GM12878 (cell line): ENCODE measurements at regions not wholly inside any gene's neighbourhood (a gene's known extent, or its start where the extent isn't known, plus 50 kb on each side); places are given as distances from the start of the nearest gene placed in this dataset.

Experiments used
- ATAC-seq: fragments of 200-7000 bp; cut with Tn5 transposase; 3 replicates; pipeline ENCODE4 v1.9.1; 2020; ENCODE audit warnings: mild to moderate bottlenecking, moderate library complexity
- BruUV-seq: library from RNA; stranded (reverse); fragments of 400-500 nt; replicated peaks from 2 replicates; lab custom pipeline; 2021; lab: Mats Ljungman, UMichigan
- CTCF ChIA-PET: fragments of 300-600 bp; sonication (Branson Sonifier 250); formaldehyde crosslinking; extraction: SDS; loops from one replicate; lab custom pipeline; 2021; ENCODE audit warnings: inconsistent platforms; lab: Yijun Ruan, JAX
- POLR2A ChIA-PET: fragments of 350-600 bp; formaldehyde crosslinking; extraction: SDS; loops from one replicate; lab custom pipeline; 2021; ENCODE audit warnings: inconsistent platforms; lab: Charles Lee
- RAD21 ChIA-PET: fragments of 300-600 bp; sonication (Branson Sonifier 250); formaldehyde crosslinking; loops from one replicate; lab custom pipeline; 2023; ENCODE audit warnings: antibody characterized with exemption; ENCODE audit not compliant: unreplicated experiment; lab: Charles Lee
- SMC1A ChIA-PET: fragments of 300-600 bp; sonication (Branson Sonifier 250); formaldehyde crosslinking; loops from one replicate; lab custom pipeline; 2023; ENCODE audit not compliant: unreplicated experiment, uncharacterized antibody; lab: Charles Lee
- DNase-seq: peaks from one replicate; pipeline ENCODE4 v3.0.0-alpha.2; 2011; ENCODE audit warnings: low read depth, low spot score
- FAIRE-seq: peaks from 3 replicates; lab custom pipeline; 2011; peaks lifted over from hg19 to GRCh38; lab: Jason Lieb, UNC
- H2AFZ ChIP-seq: 2 replicates; pipeline ENCODE4 v1.6.0; 2011; ENCODE audit warnings: low read depth, low read length, control low read depth; ENCODE audit not compliant: control insufficient read depth
- H3K27ac ChIP-seq: 2 replicates; pipeline ENCODE4 v1.5.1; 2011; ENCODE audit warnings: control low read depth; ENCODE audit not compliant: control insufficient read depth, insufficient read depth
- H3K27me3 ChIP-seq, 2 experiments: replicated peaks in 1 of 2; 2 replicates each; pipeline versions ENCODE4 v1.6.0 to v1.6.1; 2011; ENCODE audit warnings: low read length in 1 of 2; ENCODE audit not compliant: control insufficient read depth in 2 of 2, insufficient read depth in 2 of 2
- H3K36me3 ChIP-seq, 2 experiments: 2 replicates each; pipeline ENCODE4 v1.5.1; 2011; ENCODE audit warnings: low read length in 1 of 2; ENCODE audit not compliant: control insufficient read depth in 2 of 2, insufficient read depth in 2 of 2
- H3K4me1 ChIP-seq: 2 replicates; pipeline ENCODE4 v1.6.1; 2011; ENCODE audit warnings: mild to moderate bottlenecking, low read length, moderate library complexity, mixed read lengths; ENCODE audit not compliant: control insufficient read depth, insufficient read depth
- H3K4me2 ChIP-seq: 2 replicates; pipeline ENCODE4 v1.6.0; 2011; ENCODE audit warnings: control low read depth; ENCODE audit not compliant: control insufficient read depth, insufficient read depth
- H3K4me3 ChIP-seq: fragments of 200-600 bp; sonication (generic); 2 replicates; pipeline ENCODE4 v1.5.1; 2016
- H3K79me2 ChIP-seq: 2 replicates; pipeline ENCODE4 v1.6.0; 2011; ENCODE audit warnings: low read length; ENCODE audit not compliant: control insufficient read depth, insufficient read depth
- H3K9ac ChIP-seq: 2 replicates; pipeline ENCODE4 v1.8.0; 2011; ENCODE audit warnings: low read length, control low read depth, mixed read lengths; ENCODE audit not compliant: control insufficient read depth, insufficient read depth
- H3K9me3 ChIP-seq: replicated peaks from 3 replicates; pipeline ENCODE4 v1.5.1; 2011; ENCODE audit warnings: mild to moderate bottlenecking, low read length; ENCODE audit not compliant: control insufficient read depth, insufficient read depth
- H4K20me1 ChIP-seq: 2 replicates; pipeline ENCODE4 v1.6.0; 2011; ENCODE audit not compliant: control insufficient read depth, insufficient read depth
- POLR2A ChIP-seq: IDR thresholded peaks from 2 replicates; pipeline ENCODE4 v1.6.1; 2011; ENCODE audit warnings: low read depth, mild to moderate bottlenecking, low read length
- RFX5 ChIP-seq: IDR thresholded peaks from 2 replicates; pipeline ENCODE4 v1.6.1; 2011; ENCODE audit warnings: low read depth, low read length, improper control_type of control experiment
- ZBTB33 ChIP-seq: fragments of 450-650 bp; IDR thresholded peaks from 2 replicates; pipeline ENCODE4 v1.6.1; 2017; ENCODE audit warnings: mild to moderate bottlenecking
- ZNF384 ChIP-seq: IDR thresholded peaks from 2 replicates; pipeline ENCODE4 v1.6.1; 2012; ENCODE audit warnings: low read depth, mild to moderate bottlenecking, low read length, improper control_type of control experiment, borderline replicate concordance
- WGBS: methylation state at CpG from one replicate; pipeline ENCODE4 v1.1.6; 2016; ENCODE audit warnings: low lambda C conversion rate; ENCODE audit not compliant: insufficient replicate concordance, insufficient coverage; ENCODE audit errors: missing lambda C conversion rate; 5-methylcytosine and 5-hydroxymethylcytosine counted together
- in situ Hi-C: fragments of 300-500 bp; cut with MboI; formaldehyde crosslinking; loops from 9 replicates; pipeline ENCODE4 v1.14.3; 2018; ENCODE audit warnings: mixed read lengths
- intact Hi-C: fragments of 100-400 bp; cut with micrococcal nuclease; formaldehyde crosslinking; loops from one replicate; pipeline ENCODE4 v1.14.2; 2022; ENCODE audit not compliant: unreplicated experiment
- TF ChIP-seq, protein P1 (sequence below): fragments of 450-650 bp; IDR thresholded peaks from 2 replicates; pipeline ENCODE4 v1.6.1; 2014; ENCODE audit warnings: mild to moderate bottlenecking

DNA sequence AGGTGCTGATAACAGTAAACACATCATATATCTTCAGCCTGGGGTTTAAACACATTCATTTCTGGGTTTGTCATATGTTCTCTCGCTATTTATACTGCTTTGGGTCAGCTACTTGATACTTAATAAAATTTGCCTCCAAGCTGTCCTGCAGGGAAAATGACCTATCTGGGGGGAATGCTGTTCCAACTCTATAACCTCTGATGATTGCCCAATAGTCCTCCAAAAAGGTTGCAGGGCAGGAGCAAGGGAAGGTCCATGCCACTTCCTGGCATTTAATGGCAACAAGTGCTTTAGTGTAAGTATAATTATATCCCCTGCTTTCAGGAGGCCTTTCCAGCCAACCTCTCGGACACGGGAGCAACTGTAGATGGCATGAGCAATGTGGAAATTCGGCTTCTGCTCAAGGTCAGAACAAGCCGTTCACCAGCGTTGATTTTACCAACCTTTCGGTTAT lies 198.0 kb upstream of the EEA1 start:
- TF ChIP-seq, protein P1, sequence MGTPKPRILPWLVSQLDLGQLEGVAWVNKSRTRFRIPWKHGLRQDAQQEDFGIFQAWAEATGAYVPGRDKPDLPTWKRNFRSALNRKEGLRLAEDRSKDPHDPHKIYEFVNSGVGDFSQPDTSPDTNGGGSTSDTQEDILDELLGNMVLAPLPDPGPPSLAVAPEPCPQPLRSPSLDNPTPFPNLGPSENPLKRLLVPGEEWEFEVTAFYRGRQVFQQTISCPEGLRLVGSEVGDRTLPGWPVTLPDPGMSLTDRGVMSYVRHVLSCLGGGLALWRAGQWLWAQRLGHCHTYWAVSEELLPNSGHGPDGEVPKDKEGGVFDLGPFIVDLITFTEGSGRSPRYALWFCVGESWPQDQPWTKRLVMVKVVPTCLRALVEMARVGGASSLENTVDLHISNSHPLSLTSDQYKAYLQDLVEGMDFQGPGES, result no peak
- TF ChIP-seq ZBTB33, result no peak
- no peak for TF ChIP-seq RFX5
- TF ChIP-seq POLR2A, result no peak
- TF ChIP-seq ZNF384, result no peak
- H3K9ac ChIP-seq, result no peak overlapping the region
- FAIRE-seq, result no peak
- no peaks in the 10 kb centered on the region; the same call in 2 of the 3 replicates for H3K9me3 ChIP-seq
- peaks cover 18% of the 10 kb centered on the region for H3K4me1 ChIP-seq
- no peaks in the 10 kb centered on the region for H3K27me3 ChIP-seq
- RAD21 ChIA-PET, result interaction anchor here (1.3 kb wide), 1 partner anchor 12 kb away, joined by 3 read pairs; no protein-coding TSS in a partner anchor
- H2AFZ ChIP-seq, result no peak overlapping the region
- no peak for DNase-seq
- no TSS peak for BruUV-seq
- no peaks in the 10 kb centered on the region for H4K20me1 ChIP-seq
- WGBS, result 96% methylated on average over 7 of the region's 7 CpGs
- H3K79me2 ChIP-seq, result no peaks in the 10 kb centered on the region
- H3K4me3 ChIP-seq, result no peak overlapping the region
- H3K4me2 ChIP-seq, result no peak overlapping the region
- POLR2A ChIA-PET, result no interaction called here
- H3K27ac ChIP-seq, result no peak overlapping the region
- intact Hi-C loops (no loop called here), in situ Hi-C loops (no loop called here)
- no peaks in the 10 kb centered on the region for H3K36me3 ChIP-seq
- CTCF ChIA-PET, result interaction anchor here (0.7 to 1.2 kb wide), 4 partner anchors 9 to 139 kb away, joined by 3 to 5 read pairs (median 4); no protein-coding TSS in a partner anchor
- no peak for ATAC-seq
- SMC1A ChIA-PET, result interaction anchor here (1.0 to 5.1 kb wide), 4 partner anchors 9 to 287 kb away, joined by 3 to 27 read pairs (median 5); no protein-coding TSS in a partner anchor
